ENCODE measurements at regions not wholly inside any gene's neighbourhood (a gene's known extent, or its start where the extent isn't known, plus 50 kb on each side); places are given as distances from the start of the nearest gene placed in this dataset.

DNA sequence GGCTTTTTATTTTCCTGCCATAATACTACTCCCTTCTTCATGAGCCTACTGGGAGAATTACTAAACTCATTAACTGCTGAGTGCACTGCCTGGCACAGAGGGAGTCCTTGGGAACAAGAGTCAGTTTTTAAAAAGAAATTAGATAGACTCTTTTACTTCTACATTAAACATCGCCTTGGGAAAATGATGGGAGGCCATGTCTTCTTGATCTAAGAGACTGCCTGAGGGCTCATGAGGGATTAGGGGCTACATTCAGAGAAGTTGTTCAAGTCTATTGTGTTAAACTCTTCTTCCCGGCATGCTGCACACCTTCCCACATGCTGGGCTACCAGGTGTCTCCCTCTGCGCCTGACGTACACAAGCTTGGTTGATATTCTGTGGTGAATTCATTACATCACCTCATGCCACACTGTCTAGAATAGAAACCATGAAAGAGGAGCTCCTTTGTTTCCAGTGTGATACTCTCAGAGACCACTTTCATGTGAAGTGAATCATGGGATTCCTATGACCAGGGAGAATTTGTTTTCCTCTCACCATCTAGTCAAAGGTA is 1422.3 kb downstream of the AACS start:
- DNase-seq (ENCODE audit: low read depth, low spot score): no peak
- no peak overlapping the region for H3K27ac ChIP-seq

DNA sequence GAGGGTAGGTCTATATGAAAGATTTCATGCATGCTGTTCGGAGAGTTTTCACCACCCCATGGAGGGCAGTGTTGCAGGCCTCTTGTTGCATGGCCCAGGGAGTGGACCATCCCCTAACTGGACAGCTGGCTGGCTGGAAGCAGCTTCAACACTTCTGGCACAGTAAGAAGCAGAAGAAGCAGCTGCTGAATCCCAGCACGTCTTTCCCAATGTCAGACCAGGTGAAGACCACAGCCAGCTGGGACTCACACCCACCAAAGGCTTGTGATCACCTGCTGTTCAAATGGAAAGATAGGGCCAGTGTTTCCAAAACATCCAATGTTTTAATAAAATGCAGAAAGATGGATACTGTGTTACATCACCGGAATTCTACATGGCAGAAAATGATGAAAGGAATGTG is 1423.6 kb downstream of the AACS start:
- no peak for DNase-seq (ENCODE audit: low read depth, low spot score)
- H3K27ac ChIP-seq: no peak overlapping the region

DNA sequence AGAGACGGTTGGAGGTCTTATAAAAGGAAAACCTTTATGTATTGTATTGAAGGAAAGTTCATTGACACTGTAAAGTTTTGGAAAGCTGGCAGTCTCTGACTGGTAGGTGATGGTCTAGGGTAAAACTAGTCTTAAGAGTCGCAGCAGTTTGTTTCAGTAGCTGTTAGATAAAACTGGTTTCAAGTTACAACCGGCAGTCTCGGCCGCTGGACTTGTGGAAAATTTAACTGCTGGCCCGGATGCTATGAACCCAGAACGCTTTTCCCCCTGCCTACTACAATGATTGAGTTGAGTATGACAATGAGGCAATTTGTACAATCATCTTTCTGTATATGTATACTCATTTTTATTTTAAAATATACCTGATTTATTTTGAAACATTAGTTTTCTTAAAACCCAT is 1426.9 kb downstream of the AACS start:
- DNase-seq (ENCODE audit: low read depth, low spot score): no peak
- no peak overlapping the region for H3K27ac ChIP-seq

- no peak for DNase-seq (ENCODE audit: low read depth, low spot score)
- no peak overlapping the region for H3K27ac ChIP-seq
Observed at GRCh38 chr12:126493366-126494108, 1428.3 kb downstream of the AACS start.

- DNase-seq (ENCODE audit: low read depth, low spot score): no peak
Observed at GRCh38 chr12:126496201-126496600, 1431.0 kb downstream of the AACS start.

GRCh38 chr12:126506426-126507182 is 1441.4 kb downstream of the AACS start:
- H3K27ac ChIP-seq: no peak overlapping the region
- DNase-seq (ENCODE audit: low read depth, low spot score): no peak

More at GRCh38 chr12:126496201-126496600, 1431.0 kb downstream of the AACS start:
- no peak overlapping the region for H3K27ac ChIP-seq

GRCh38 chr12:126507231-126507630 is 1442.0 kb downstream of the AACS start:
- DNase-seq (ENCODE audit: low read depth, low spot score): no peak
- no peak overlapping the region for H3K27ac ChIP-seq

- H3K27ac ChIP-seq: no peak overlapping the region
- no peak for DNase-seq (ENCODE audit: low read depth, low spot score)
Observed at GRCh38 chr12:126509572-126509971, 1444.3 kb downstream of the AACS start.

DNA sequence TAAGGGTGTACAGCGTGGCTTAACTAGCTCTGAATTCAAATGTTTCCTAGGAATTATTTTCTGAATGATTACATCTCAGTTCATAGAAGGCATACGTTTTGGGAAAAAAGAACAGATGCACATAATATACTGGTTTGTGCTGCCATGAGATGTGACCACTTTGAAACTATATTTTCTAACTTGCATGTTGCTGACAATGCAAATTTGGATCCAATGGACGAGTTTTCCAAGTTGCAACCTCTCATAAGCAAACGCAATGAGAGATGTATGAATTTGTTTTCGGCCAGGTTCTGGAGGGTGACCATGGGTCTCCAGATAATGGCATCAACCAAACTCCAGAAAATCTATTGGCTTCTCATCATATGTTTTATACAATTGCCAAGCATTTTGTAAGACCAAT is 1445.4 kb downstream of the AACS start:
- no peak for DNase-seq (ENCODE audit: low read depth, low spot score)
- H3K27ac ChIP-seq: no peak overlapping the region

GRCh38 chr12:126512916-126513913 is 1448.0 kb downstream of the AACS start:
- no peak for DNase-seq (ENCODE audit: low read depth, low spot score)
- H3K27ac ChIP-seq: no peak overlapping the region

DNA sequence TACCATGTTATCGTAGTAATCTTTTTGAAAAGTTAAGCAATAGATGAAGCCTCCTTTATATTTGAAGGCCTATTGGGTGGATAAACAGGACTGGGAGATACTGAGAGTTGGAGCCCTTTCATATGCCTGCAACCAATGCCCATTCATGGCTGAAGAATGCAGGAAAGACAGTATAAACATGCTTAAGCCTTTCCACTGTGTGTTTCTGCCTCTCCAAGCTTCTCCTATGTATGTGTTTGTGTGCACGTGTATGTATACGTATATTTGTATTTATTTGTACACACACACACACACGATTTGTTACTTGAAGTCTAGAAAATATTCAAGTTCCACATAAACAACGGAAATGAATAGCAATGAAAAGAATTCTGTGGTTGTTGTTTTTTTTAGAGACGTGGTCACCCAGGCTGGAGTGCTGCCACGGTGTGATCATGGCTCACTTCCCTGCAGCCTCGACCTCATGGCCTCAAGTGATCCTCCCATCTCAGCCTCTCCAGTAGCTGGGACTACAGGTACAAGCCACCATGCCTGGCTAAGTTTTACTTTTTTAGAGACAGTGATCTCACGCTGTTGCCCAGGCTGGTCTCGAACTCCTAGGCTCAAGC is 1453.5 kb downstream of the AACS start:
- DNase-seq (ENCODE audit: low read depth, low spot score): no peak
- H3K27ac ChIP-seq: no peak overlapping the region

DNA sequence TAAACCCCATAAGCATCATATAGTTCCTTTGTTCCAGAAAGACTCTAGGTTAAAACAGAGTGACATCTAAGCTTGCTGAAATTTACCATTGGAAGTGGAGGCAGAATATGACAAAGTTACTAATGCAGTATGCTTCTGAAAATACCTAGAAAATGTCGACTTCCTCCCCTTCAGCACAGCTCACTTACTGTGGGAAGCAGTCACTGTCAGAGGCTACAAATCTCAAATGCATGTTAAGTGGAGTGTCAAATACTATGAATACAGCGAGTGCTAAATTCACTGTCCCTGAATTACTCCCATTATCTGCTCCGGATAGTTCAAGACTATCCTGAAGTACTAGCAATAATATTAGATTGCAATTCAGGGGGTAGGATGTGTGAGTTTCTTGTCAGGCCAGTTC is 1454.6 kb downstream of the AACS start:
- DNase-seq (ENCODE audit: low read depth, low spot score): no peak
- no peak overlapping the region for H3K27ac ChIP-seq

DNA sequence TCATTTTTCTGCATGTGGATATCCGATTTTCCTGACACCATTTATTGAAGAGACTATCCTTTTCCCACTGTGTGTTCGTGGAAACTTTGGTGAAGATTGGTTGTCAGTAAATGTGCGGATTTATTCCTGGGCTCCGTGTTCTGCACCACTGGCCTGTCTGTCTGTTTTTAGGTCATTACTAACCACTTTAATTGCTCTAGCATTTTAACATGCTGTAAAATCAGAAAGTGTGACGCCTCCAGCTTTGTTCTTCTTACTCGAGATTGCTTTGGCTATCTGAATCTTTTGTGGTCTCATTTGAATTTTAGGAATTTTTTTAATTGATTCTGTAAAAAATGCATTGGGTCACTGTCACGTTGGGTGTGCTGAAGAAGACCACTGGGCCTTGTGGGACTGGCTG is 1458.7 kb downstream of the AACS start:
- DNase-seq (ENCODE audit: low read depth, low spot score): no peak
- H3K27ac ChIP-seq: no peak overlapping the region

DNA sequence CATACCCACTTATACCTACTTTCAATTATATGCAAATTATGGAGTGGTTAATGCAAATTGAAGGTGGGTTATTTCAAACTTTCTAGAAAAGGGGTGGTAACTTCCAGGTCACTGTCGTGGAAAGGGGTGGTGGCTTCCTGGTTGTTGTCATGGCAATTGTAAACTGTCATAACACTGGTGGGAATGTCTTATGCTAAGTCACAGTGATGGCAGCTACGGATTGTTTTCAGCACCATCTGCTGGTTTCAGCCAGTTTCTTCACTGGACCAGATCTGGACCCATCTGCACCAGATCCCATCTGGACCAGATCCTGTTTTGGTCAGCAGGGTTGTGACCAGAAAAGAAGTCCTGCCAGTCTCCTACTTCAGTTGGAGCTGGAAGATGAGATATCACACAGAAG is 1469.3 kb downstream of the AACS start:
- no peak for DNase-seq (ENCODE audit: low read depth, low spot score)
- H3K27ac ChIP-seq: no peak overlapping the region

DNA sequence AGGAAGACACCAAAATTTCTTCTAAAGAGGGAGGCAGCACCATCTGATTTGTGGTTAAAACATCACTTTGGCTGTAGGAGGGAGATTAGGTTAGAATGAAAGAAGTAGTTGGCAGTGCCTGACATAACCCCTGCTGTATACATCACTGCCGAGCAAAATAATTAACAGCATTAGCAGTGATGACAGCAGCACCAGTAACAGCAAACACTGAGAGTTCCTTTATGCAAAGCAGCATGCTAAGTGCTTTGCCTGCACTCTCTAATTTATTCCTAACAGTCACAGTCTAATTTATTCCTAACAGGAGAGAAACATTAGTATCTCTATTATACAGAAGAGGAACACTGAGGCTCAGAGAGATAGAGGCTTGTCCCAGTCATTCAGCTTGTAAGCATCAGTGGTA is 1469.7 kb downstream of the AACS start:
- DNase-seq (ENCODE audit: low read depth, low spot score): no peak
- no peak overlapping the region for H3K27ac ChIP-seq

DNA sequence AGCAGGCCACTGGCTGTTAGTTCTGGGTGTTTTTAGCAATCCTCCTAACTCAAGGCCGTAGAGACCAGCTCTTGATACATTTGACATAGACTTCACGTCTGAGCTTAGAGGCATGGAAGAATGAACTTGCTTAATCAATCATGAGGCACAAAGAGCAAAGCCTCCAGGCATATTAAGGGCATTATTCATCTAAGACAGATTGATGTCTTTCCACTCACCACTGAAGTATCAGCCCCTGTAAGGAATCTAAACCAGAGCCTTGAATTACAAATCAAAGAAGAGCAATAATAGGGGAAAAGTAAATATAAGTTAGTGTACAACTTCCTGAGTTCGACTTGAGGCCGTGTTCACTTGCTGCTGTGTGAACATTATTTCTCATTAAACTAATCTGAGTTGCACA is 1470.7 kb downstream of the AACS start:
- DNase-seq (ENCODE audit: low read depth, low spot score): no peak
- H3K27ac ChIP-seq: no peak overlapping the region

DNA sequence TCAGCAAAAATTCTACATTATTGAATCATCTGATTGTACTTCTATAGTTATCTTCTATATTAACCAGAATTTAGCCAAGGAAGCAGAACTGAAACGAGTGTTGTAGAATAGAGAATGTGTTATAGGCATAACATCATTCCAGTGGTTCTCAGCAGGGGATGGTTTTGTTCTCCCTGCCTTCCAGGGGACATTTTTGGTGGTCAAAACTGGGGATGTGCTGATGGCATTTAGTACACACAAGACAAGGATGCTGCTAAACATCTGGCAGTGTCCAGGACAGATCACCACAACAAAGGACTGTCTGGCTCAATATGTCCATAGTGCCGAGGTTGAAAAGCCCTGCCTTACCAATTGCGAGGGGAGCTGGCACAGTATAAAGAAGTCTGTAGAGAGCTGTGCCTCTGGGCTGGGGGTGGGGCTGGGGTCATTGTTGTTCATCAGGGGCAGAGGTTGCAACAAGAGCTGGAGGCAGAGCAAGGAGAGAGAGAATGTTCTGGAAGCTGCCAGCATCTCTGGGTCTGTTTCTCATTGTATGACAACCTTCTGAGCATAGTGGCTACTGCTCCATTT is 1472.8 kb downstream of the AACS start:
- no peak for DNase-seq (ENCODE audit: low read depth, low spot score)
- H3K27ac ChIP-seq: no peak overlapping the region

GRCh38 chr12:126538888-126539287 is 1473.7 kb downstream of the AACS start:
- DNase-seq (ENCODE audit: low read depth, low spot score): no peak
- H3K27ac ChIP-seq: no peak overlapping the region

DNA sequence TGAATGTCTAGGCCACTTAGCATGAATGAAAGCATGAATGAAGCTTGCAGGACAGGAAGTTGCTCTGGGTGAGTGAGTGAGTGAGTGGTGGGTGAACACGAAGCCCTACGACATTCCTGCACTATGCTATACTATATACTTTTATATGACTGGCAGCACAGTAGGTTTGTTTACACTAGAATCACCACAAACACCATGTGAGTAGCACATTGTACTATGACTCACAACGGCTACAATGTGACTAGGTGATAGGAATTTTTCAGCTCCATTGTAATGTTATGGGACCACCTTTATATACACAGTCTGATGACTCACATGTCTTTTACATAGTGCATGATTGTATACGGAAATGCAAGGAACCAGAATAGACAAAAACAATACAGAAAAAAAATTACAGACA is 1480.2 kb downstream of the AACS start:
- DNase-seq (ENCODE audit: low read depth, low spot score): no peak

GRCh38 chr12:126547905-126548304 is 1482.7 kb downstream of the AACS start:
- H3K27ac ChIP-seq: no peak overlapping the region
- DNase-seq (ENCODE audit: low read depth, low spot score): no peak

More for the DNA sequence above, 1480.2 kb downstream of the AACS start:
- no peak overlapping the region for H3K27ac ChIP-seq
